T-helper 2 cell treated with Interferon-gamma antibody and Interleukin-4, amounts not matched to agents 5 μg/mL and 100 μg/mL, for 36 hours (primary cell): ENCODE measurements at regions not wholly inside any gene's neighbourhood (a gene's known extent, or its start where the extent isn't known, plus 50 kb on each side); places are given as distances from the start of the nearest gene placed in this dataset.

Source experiments
- DNase-seq: peaks from one replicate; pipeline ENCODE4 v3.0.0; 2021; ENCODE audit warnings: low spot score
- H3K27ac Mint-ChIP-seq: one replicate; pipeline ENCODE4 v1.8.0; 2021; ENCODE audit warnings: mild to moderate bottlenecking, mixed read lengths
- H3K27me3 Mint-ChIP-seq: one replicate; pipeline ENCODE4 v1.8.0; 2021; ENCODE audit warnings: low read depth, mixed read lengths
- H3K36me3 Mint-ChIP-seq: one replicate; pipeline ENCODE4 v1.8.0; 2021; ENCODE audit warnings: low read depth, mixed read lengths
- H3K4me1 Mint-ChIP-seq: one replicate; pipeline ENCODE4 v1.8.0; 2021; ENCODE audit warnings: low read depth, mixed read lengths
- H3K4me3 Mint-ChIP-seq: one replicate; pipeline ENCODE4 v1.8.0; 2022; ENCODE audit warnings: mild to moderate bottlenecking, moderate library complexity, mixed read lengths
- H3K9me3 Mint-ChIP-seq: one replicate; pipeline ENCODE4 v1.8.0; 2021; ENCODE audit warnings: mixed read lengths

DNA sequence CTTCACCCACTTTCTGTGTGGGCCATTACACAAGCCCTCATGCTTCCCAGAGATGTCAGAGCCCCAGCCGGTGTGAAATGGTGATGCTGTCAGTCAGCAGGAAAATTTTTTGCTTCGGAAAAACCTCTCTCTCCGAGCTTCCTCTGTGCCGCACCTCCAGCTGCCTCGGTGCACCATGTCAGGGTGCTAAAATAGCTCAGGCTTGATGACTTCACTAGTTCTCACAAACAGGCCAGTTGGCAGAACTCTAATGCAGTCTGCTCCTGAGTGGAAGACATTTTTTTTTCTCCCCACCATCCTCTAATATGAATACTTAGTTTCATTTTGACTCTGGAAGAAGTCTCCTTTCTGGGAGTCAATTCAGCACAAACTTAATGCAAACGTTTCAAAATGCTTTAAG is 71.3 kb downstream of the KLF12 start:
- peaks cover 11% of the 10 kb centered on the region for H3K9me3 Mint-ChIP-seq
- H3K27me3 Mint-ChIP-seq, result no peaks in the 10 kb centered on the region
- H3K4me3 Mint-ChIP-seq, result peak overlapping the region; percentile 81
- peaks cover 36% of the 10 kb centered on the region for H3K36me3 Mint-ChIP-seq
- peaks cover 73% of the 10 kb centered on the region for H3K4me1 Mint-ChIP-seq
- H3K27ac Mint-ChIP-seq, result peak overlapping the region; percentile 87
- peak; percentile 21 for DNase-seq

DNA sequence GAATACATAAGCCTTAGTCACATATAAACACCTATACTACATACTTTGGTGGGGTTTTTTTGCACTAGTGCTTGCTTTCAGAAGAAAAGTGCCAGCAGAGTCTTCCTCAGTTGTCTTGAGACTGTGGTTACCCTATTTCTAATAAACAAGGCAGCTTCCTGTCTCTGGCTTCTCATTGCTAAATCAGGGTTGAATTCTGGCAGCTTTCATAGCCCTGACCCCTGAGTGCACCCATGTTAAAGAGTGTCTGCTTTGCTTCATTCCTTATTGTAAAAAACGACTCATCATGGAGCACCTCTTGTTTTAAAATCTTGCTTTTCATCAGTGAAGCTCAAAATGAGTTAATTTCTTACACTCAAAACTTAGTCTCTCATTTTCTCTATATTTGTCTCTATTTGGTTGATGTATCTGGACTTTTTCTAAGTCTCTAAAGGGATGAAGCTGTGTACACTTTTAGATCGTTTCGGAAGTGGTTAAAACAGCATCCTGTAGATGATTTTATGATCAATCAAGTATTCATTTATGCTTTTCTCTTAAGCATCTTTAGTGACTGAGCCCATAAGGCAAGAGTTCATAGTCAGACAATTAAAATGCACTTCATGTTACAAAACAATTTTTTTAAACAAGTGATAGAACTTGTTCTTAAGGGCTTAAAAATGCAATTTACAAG is 72.1 kb downstream of the KLF12 start:
- peaks cover 35% of the 10 kb centered on the region for H3K36me3 Mint-ChIP-seq
- peaks cover 70% of the 10 kb centered on the region for H3K4me1 Mint-ChIP-seq
- peak overlapping the region; percentile 81 for H3K4me3 Mint-ChIP-seq
- H3K27ac Mint-ChIP-seq, result peak overlapping the region; percentile 87
- no peak for DNase-seq
- no peaks in the 10 kb centered on the region for H3K27me3 Mint-ChIP-seq
- peaks cover 14% of the 10 kb centered on the region for H3K9me3 Mint-ChIP-seq

DNA sequence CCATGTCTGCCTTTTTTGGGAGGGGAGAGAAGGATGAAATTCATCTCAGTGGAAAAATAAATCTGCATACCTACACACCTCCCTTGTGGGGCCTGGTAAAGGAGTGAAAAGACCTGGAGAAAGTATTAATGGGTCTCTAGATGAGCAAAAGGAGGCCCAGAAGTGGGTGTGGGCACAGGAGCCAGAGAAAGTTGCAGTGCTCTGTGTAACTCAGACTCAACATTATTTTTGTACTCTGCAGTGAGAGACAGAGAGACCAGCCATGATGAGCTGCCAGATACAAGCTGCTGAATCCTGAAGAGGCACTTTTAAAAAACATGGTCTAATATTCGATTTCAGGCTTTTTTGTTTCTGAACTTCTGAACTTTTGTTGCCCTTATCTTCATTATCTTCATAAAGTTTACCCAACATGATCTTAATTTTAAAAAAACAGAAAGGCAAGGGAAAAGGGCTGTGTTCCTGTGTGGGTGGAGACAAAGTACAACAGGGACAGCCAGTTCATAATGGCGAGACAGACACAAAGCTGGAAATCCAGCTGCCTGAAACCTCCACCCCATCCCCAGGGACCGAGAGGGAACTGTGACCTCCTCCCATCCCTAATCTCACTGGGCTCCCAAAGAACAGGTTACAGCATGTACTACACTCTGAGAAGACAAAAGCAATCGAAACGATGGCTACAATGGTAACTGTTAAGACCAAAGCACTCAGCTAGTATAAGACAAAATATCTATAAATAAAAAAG is 77.2 kb downstream of the KLF12 start:
- H3K4me1 Mint-ChIP-seq, result peaks cover 48% of the 10 kb centered on the region

DNA sequence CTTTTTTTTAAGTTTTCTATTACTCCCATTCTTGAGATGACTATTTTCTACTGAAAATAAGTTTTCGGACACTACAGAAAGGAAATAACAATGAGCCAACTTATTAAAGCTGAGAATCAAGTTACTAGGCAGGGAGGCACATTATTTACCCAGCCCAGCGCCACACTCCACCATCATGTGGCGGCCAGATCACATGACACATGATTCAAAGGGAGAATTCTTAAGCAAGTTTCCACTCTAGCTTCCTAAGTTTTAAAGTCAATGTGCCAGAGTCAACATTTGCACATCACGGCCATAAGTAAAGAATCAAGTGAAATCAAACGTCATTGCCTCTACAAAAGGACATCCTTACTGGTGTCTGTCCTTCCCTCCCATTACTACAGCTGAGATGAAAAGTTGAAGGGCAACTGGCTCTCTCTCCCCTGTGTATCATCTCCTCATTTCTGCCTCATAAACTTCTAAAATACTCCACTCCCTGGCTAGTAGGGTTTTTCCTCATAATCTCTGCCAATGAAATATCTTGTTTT is 81.7 kb downstream of the KLF12 start:
- no peak overlapping the region for H3K4me3 Mint-ChIP-seq
- H3K4me1 Mint-ChIP-seq, result peaks cover 46% of the 10 kb centered on the region
- DNase-seq, result no peak
- no peaks in the 10 kb centered on the region for H3K27me3 Mint-ChIP-seq
- peaks cover 12% of the 10 kb centered on the region for H3K36me3 Mint-ChIP-seq
- peaks cover under 1% of the 10 kb centered on the region for H3K9me3 Mint-ChIP-seq
- no peak overlapping the region for H3K27ac Mint-ChIP-seq

More for the DNA sequence above, 77.2 kb downstream of the KLF12 start:
- H3K4me3 Mint-ChIP-seq, result no peak overlapping the region
- DNase-seq, result no peak
- H3K27me3 Mint-ChIP-seq, result no peaks in the 10 kb centered on the region
- no peak overlapping the region for H3K27ac Mint-ChIP-seq
- H3K36me3 Mint-ChIP-seq, result peaks cover 26% of the 10 kb centered on the region
- H3K9me3 Mint-ChIP-seq, result peaks cover 14% of the 10 kb centered on the region

DNA sequence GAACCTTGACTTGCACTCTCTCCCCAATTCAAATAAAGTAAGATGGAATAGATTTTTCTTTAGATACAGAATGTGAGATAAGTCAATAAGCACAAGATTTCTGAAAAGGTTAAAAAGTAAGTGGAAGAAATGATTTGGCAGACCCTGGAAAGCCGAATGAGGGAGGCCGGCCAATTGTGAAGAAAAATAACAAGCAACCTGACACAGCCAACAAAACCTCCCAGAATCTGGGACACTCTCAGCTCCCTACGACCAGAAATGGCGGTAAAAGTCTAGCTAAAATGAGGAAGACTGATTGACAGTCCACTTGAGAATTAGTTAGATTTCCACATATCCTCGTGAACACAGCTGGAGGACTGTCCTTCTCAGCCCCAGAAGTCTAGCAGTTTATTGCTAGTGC is 85.4 kb downstream of the KLF12 start:
- Mint-ChIP-seq H3K27ac (no peak overlapping the region), H3K4me3 (no peak overlapping the region), H3K27me3 (no peaks in the 10 kb centered on the region), H3K36me3 (peaks cover 14% of the 10 kb centered on the region), H3K9me3 (no peaks in the 10 kb centered on the region), H3K4me1 (peaks cover 38% of the 10 kb centered on the region)
- DNase-seq, result no peak

DNA sequence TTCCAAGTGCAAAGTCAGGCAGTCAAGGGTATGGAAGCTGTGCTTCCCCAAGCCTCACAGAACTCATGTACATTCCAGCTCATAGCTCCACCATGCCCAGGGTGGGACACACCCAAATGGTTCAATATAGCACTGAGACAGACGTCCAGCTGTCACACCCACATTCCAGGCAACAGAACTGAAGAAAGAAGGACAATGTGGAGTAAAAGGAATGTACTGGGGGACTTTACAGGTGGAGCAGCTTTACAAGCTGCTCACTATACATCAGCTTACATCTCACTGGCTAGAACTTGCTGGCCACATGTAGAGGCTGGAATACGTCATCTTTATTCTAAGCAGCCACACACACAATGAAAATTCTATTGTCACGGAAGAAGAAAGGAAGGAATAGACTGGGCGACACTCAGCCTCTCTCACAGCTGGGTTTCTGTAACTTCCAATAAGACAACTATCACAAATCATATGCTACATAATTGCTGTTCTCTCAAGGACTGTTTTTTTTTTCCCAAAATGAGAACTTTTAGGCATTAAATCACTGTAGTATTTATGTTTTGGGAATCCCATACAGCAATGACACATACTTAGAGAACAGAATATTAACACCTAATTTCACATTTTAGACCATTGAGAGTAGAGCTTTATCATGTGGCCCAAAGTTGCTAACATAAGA is 86.1 kb downstream of the KLF12 start:
- Mint-ChIP-seq H3K36me3 (peaks cover 14% of the 10 kb centered on the region), H3K9me3 (no peaks in the 10 kb centered on the region), H3K27ac (no peak overlapping the region), H3K27me3 (no peaks in the 10 kb centered on the region), H3K4me1 (peaks cover 38% of the 10 kb centered on the region), H3K4me3 (no peak overlapping the region)
- DNase-seq, result no peak

DNA sequence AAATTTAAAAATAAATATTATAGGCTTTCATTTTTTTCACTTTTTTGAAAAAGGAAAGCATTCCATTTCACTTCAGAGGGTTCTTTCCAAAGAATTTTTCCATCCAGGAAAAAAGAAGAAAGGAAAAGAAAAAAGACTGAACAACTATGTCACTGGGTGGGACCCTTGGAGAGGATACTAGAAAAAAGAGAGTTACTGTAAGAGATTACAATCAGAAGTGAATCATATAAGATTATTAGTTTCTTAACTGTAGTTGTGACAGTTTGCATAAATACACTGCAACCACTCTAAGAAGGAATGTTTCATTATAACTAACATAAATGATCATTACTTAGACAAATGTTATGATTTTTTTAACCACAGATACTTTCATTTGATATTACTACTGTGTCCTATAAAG is 87.8 kb downstream of the KLF12 start:
- Mint-ChIP-seq H3K27me3 (no peaks in the 10 kb centered on the region), H3K27ac (no peak overlapping the region), H3K4me1 (peaks cover 31% of the 10 kb centered on the region), H3K4me3 (no peak overlapping the region), H3K36me3 (peaks cover 11% of the 10 kb centered on the region), H3K9me3 (no peaks in the 10 kb centered on the region)
- DNase-seq, result no peak

DNA sequence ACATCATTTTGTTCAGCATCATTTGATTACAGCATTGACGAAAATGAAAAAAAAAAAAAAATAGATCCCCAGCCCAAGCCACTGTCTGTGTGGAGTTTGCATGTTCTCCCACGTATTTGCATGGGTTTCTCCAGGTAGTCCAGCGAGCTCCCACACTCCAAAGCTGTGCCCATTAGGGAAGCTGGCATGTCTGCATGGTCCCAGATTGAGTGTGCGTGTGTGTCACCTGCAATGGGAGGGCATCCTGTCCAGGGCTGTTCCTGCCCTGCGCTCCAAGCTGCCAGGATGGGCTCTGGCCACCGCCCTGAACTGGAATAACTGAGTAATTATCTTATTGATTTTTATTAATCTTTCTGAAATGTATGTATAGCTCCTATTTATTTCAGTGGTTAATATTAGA is 88.6 kb downstream of the KLF12 start:
- H3K27me3 Mint-ChIP-seq, result no peaks in the 10 kb centered on the region
- H3K36me3 Mint-ChIP-seq, result peaks cover 9% of the 10 kb centered on the region
- H3K4me3 Mint-ChIP-seq, result no peak overlapping the region
- DNase-seq, result no peak
- H3K27ac Mint-ChIP-seq, result no peak overlapping the region
- no peaks in the 10 kb centered on the region for H3K9me3 Mint-ChIP-seq
- peaks cover 26% of the 10 kb centered on the region for H3K4me1 Mint-ChIP-seq

DNA sequence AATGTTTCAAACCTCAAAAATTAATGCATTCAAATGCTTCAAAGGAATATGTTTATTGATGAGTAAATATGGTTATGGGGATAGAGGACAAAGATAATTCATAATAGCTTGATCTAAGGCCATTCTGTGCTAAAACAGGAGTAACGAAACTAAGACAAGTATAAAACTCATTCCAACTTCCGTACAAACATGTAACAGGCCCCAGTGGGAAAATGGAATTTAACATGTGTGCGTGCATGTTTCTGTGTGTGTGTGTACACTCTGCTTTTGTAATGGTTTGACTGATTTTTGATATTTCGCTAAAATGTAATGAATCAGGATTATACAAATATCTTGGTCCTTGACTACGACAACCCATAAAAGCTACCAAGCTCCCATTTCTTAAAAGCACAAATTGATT is 91.0 kb downstream of the KLF12 start:
- Mint-ChIP-seq H3K27me3 (no peaks in the 10 kb centered on the region), H3K4me1 (peaks cover 21% of the 10 kb centered on the region), H3K27ac (no peak overlapping the region), H3K36me3 (peaks cover 2% of the 10 kb centered on the region), H3K9me3 (no peaks in the 10 kb centered on the region), H3K4me3 (no peak overlapping the region)
- no peak for DNase-seq

DNA sequence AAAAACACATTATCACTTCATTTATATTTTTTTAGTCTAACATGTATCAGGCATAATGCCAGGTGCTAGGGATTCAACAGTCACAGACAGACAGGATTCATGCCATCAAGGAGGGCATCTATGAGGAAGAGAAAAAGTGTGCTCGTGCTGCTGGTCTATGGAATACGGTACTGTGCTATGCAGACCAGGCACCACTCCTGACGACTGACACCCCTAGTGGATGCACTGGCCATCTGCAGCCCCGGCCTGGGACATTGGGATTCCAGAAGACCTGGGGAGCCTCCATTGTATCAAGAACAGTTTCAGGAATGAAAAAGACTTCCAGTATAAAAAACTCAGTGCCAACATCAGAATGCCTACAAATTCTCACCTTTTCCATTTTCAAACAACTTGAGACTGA is 94.0 kb downstream of the KLF12 start:
- no peak overlapping the region for H3K4me3 Mint-ChIP-seq
- H3K9me3 Mint-ChIP-seq, result no peaks in the 10 kb centered on the region
- no peaks in the 10 kb centered on the region for H3K27me3 Mint-ChIP-seq
- peaks cover 30% of the 10 kb centered on the region for H3K4me1 Mint-ChIP-seq
- H3K36me3 Mint-ChIP-seq, result peaks cover 1% of the 10 kb centered on the region
- DNase-seq, result no peak
- no peak overlapping the region for H3K27ac Mint-ChIP-seq

DNA sequence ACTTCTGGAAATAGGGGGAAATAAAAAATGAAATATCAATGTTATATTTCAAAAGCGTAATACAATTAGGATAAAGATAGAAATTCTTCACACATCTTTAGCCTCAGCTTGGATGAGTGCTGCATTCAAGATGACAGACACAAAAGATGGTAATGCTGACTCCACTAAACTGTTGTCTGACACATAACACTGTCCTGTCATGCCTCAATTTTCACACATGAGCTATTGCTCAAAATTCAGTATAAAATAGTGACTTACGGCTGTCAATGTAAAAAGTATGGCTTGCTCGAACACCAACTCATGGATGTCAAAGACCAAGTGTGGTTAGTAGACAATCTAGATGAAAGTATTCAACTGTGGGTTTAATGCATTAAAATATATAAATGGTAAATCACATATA is 94.5 kb downstream of the KLF12 start:
- no peak for DNase-seq
- Mint-ChIP-seq H3K9me3 (no peaks in the 10 kb centered on the region), H3K27me3 (no peaks in the 10 kb centered on the region), H3K4me1 (peaks cover 29% of the 10 kb centered on the region), H3K27ac (no peak overlapping the region), H3K4me3 (no peak overlapping the region), H3K36me3 (peaks cover 1% of the 10 kb centered on the region)

DNA sequence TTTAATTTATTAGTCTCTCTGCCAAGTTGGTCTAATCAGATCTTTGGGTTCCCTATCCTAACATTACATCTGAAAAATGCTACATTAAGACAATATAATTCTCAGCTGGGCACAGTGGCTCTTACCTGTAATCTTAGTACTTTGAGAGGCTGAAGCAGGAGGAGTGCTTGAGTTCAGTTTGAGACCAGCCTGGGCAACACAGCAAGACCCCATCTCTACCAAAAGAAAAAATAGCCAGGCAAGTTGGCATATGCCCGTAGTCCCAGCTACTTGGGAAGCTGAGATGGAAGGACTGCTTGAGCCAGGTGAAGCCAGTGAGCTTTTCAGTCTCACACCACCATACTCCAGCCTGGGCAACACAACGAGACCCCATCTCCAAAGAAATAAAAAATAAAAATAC is 95.0 kb downstream of the KLF12 start:
- Mint-ChIP-seq H3K27ac (no peak overlapping the region), H3K36me3 (peaks cover 1% of the 10 kb centered on the region), H3K4me1 (peaks cover 27% of the 10 kb centered on the region), H3K4me3 (no peak overlapping the region), H3K27me3 (no peaks in the 10 kb centered on the region), H3K9me3 (no peaks in the 10 kb centered on the region)
- DNase-seq, result no peak

DNA sequence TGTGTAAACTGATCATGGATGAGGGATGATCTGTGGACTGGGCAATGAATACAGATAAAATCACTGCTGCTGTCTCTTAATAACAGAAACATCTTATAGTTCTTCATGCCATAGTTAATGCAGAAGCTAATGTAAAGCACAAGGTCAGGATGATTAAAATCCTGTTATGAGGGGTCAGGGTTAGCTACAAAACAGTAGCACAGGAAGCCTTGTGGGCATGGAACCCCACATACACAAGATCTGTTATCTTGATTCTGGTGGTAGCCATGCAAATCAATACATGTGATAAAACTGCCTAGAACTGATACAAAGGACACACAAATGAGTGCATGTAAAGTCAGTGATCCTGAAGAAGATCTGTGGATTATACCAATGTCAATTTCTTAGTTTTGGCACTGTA is 96.4 kb downstream of the KLF12 start:
- no peak overlapping the region for H3K27ac Mint-ChIP-seq
- no peak for DNase-seq
- H3K9me3 Mint-ChIP-seq, result no peaks in the 10 kb centered on the region

DNA sequence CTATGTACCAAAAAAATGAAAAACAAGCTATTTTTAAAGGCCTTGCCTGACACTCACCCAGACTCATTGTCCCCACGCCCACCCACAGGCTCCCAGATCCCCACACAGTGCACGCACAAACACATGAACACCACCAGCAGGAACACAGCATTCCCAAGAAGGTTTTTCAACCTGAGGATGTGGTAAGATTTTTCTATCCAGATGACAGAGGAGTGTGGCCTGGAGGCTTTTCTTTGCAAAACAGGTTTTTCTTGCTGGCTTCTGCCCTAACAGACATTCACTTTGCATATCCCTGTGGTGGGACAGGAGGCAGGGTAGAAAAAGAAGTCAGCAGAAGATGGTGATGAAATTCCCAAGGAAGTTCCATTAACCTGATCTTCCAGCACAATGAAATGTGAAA is 97.8 kb downstream of the KLF12 start:
- no peak overlapping the region for H3K27ac Mint-ChIP-seq
- H3K36me3 Mint-ChIP-seq, result peaks cover 4% of the 10 kb centered on the region
- H3K4me3 Mint-ChIP-seq, result no peak overlapping the region
- no peak for DNase-seq
- peaks cover 28% of the 10 kb centered on the region for H3K4me1 Mint-ChIP-seq
- H3K27me3 Mint-ChIP-seq, result no peaks in the 10 kb centered on the region
- no peaks in the 10 kb centered on the region for H3K9me3 Mint-ChIP-seq

More for the DNA sequence above, 96.4 kb downstream of the KLF12 start:
- peaks cover 25% of the 10 kb centered on the region for H3K4me1 Mint-ChIP-seq
- H3K36me3 Mint-ChIP-seq, result peaks cover 1% of the 10 kb centered on the region
- peak overlapping the region; percentile 9 for H3K4me3 Mint-ChIP-seq
- H3K27me3 Mint-ChIP-seq, result no peaks in the 10 kb centered on the region
